B cell (primary cell): ENCODE measurements at regions not wholly inside any gene's neighbourhood (a gene's known extent, or its start where the extent isn't known, plus 50 kb on each side); places are given as distances from the start of the nearest gene placed in this dataset.

ENCODE experiments used
- CTCF ChIP-seq: fragments of 200-600 bp; IDR thresholded peaks from one replicate; pipeline ENCODE4 v1.8.0; 2022; ENCODE audit warnings: antibody characterized with exemption, mild to moderate bottlenecking
- EZH2 ChIP-seq: IDR thresholded peaks from 2 replicates; pipeline ENCODE4 v1.6.1; 2012; ENCODE audit warnings: borderline replicate concordance, low read depth, mild to moderate bottlenecking, moderate library complexity, low read length; ENCODE audit not compliant: insufficient read depth, poor library complexity, severe bottlenecking

GRCh38 chr10:31132681-31133244 lies 101.1 kb upstream of the ZNF438 start:
- TF ChIP-seq CTCF: no peak
- TF ChIP-seq EZH2: no peak
